NCI-H446 treated with DMSO at 0.1 percent for 48 hours (cell line): ENCODE measurements at regions not wholly inside any gene's neighbourhood (a gene's known extent, or its start where the extent isn't known, plus 50 kb on each side); places are given as distances from the start of the nearest gene placed in this dataset.
"Not testable (repeated sequence)": the region's sequence is repeated elsewhere in the genome, so short reads cannot be mapped to it uniquely, and the experiment has no call there.

Experiments
- DNase-seq: peaks from one replicate; lab custom pipeline; 2025; lab: John Stamatoyannopoulos, UW

DNA sequence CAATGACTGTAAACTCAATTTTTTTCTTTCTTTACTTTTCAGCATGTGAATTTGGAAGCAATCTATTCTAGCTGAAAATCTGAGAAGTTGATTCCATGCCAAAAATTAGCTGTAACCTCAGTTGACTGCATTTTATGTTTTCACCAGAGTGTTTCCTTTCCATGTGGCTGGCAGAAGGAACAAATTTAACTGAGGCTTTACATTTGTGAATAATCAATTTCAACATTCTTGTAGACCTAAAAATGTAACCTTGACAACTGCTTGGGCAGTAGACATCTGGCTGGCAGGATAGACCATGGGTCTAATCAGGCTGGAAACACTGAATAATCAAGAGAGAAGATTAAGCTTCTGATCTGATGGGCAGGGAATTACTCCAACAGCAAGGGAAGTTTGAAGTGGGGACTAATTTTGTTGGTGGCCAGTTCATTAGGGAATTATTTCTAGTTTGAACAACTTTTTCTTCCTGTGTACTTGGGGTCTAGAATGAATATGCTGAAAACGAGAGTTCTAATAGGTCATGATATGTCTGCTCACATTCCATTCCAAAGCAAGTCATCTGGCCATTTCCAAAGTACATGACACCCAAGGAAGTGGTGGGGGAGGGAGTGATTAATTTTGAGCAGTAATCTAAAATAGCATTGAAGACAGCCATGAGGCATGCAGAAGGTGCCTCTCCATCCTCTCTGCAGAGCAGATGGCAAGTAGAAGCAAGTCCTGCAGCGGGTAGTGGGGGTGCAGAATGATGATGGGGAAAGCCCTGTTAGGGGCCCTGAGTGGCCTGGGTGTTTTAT is 68.2 kb downstream of the ATP23 start:
- peak; percentile 20 for DNase-seq

DNA sequence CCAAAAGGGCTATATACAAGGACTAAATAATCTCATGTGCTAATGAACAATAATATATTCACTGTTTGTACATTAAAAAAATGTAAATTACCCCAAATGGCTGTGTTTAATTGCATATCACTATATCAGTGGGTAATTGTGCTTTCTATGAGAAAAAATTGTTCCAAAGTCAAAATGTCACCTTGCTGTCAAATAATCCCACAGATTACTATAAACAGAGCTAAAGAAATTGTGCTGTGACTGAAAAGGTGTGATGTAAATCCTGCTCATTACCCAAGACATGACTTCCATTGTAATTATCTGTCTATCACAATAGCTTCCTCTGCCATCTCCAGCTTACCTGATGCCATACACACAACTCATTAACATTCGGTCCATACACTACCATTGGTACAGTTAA is 70.3 kb downstream of the ATP23 start:
- DNase-seq = no peak

DNA sequence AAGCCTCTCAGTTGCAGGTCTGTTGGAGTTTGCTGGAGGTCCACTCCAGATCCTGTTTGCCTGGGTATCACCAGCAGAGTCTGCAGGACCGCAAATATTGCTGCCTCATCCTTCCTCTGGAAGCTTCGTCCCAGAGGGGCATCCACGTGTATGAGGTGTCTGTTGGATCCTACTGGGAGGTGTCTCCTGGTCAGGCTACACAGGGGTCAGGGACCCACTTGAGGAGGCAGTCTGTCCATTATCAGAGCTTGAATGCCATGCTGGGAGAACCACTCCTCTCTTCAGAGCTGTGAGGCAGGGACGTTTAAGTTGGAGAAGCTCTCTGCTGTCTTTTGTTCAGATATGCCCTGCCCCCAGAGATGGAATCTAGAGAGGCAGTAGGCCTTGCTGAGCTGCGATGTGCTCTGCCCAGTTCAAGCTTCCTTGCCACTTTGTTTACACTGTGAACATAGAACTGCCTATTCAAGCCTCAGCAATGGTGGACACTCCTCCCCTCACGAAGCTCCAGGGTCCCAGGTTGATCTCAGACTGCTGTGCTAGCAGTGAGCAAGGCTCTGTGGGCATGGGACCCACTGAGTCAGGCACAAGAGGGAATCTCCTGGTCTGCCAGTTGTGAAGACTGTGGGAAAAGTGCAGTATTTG is 81.1 kb downstream of the ATP23 start:
- DNase-seq = not testable (repeated sequence)

DNA sequence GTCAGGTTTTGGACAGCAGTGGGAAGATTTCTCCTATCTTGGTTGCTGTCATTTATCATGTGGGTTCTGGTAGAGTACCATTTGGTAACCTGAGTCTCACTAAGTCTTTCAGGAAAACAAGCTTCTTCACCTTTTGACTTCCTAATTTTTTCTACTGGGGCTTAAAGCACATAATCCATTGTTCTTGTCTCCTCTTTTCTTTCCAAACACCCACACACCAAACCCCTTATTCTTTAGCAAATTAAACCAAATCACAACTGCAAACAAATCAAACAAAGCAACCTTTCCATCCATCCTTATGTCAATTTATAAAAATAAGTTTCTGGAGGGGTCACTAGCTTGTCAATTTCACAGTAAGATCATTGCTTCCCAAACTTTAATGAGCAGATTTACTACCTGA is 84.1 kb downstream of the ATP23 start:
- no peak for DNase-seq

DNA sequence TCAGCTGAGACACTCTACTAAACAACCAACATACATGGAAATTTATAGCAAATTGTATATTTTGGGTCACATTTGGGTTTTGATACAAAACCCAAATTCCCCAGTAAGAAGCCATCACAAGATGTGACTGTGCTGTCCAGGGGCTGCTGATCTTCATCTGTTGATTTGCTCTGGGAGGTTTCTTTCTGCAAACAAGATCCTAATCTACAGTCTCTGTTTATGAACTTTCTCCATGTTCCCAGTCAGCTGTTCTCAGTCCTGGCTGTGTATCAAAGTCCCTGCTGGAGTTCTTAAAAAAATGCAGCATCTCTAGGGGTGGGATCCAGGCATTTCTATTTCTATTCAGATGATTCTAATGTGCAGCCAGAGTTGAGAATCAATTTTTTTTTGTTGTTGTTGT is 85.1 kb downstream of the ATP23 start:
- DNase-seq = no peak

DNA sequence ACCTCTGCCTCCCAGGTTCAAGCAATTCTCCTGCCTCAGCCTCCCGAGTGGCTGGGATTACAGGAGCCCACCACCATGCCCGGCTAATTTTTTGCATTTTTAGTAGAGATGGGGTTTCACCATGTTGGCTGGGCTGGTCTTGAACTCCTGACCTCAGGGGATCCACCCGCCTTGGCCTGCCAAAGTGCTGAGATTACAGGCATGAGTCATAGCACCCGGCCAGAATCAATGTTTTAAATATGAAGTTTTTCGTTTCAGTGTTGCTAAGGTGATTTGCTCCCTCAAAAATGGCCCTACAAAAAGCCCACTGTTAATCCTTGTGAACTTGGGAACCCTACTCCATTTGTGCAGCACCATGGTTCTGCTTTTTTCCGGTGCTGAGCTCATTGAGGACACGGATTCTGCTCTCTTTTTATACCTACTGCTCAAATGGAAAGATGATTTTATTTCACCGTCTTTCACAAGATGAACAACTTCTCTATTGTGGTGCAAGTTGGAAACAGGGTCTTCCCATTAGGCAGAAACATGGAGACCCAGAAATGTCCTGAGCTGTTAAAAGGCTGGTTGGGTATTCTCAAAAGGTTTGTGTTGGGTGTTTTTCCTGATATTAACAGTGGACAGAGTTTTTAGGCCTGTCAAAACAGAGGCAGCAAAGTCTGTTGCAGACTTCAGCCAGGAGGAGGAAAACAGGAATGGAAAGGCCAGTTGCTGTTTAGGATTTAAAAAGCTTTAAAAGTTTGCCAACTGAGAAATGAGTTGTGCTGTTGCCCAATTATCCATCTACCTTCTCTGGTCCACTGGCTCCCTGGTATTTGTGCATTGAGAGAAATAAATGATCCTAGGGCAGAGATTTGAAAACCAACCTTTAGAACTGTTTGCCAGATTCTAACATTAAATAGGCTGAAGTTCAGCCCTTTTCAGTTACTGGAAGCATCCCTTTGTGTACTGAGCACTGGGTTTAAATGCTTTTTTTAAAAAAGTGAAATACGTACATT is 85.8 kb downstream of the ATP23 start:
- peak; percentile 71 for DNase-seq

DNA sequence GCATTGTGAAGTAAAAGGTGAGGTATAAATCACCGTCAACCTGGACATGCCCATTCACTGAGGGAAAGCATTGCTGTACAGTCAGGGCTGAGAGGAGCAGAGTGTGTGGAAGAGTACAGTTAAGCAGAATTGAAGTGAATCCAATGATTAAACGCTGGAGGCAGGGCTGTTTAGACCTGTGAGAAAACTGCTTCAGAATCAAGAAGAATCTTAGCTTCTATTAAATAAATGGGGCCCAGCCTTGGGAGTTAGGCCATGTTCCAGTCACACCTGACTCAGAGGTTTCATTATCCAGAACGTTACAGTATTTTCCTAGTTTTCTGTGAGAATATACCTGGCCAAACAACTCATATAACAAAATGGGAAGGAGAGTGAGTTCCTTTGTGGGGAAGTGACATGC is 86.9 kb downstream of the ATP23 start:
- DNase-seq = no peak

DNA sequence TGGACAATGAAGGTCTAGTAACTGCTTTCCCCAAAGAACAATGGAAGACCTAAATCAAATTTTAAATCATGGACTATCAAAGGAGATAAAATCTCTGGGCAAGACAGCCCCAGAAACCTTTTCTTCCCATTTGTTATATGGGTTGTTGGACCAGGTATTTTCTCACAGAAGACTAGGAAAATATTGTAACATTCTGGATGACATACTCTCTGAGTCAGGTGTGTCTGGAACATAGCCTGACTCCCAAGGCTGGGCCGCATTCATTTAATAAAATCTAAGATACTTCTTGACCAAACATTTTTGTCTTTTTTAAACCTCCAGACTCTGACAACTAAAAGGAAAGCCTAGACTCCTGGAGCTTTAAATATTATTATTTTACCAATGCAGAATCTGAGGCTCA is 87.9 kb downstream of the ATP23 start:
- no peak for DNase-seq

DNA sequence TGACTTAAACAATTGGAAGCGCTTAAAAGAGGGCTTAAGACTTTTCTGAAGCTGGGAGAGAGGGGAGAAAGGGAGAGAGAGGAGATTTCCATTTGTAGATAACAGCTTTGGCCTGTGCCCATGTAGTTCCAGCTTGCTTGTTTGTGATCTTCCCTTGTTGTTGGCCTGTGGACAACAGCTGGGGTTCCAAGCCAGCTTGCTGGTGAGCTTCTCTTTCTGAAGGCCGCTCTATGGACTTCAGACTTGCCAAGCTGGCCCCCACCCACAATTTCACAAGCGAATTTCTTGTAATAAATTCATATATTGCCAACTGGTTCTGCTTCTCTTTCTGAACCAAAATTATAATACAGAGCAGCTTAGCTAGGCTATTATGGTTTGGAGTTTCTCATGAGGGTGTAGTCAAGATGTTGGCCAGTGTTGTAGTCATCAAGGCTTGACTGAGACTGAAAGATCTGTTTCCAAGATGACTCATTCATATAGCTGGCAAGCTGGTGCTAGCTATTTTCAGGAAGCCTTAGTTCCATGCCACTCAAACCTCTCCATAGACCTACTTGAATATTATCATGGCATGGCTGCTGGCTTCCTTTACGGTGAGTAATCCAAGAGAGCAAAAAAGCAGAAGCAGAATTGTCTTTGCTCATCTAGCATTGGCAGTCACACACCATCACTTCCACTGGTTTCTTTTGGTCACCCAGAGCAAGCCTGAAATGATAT is 89.4 kb downstream of the ATP23 start:
- DNase-seq = peak; percentile 99

DNA sequence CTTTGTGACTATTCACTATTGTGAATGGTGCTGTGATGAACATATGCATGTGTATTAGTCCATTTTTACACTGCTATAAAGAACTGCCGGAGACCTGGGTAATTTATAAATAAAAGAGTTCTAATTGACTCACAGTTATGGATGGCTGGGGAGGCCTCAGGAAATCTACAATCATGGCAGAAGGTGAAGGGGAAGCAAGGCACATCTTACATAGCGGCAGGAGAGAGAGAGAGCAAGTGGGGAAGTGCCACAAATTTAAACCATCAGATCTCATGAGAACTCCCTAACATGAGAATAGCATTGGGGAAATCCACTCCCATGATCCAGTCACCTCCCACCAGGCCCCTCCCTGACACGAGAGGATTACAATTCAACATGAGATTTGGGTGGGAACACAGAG is 90.8 kb downstream of the ATP23 start:
- DNase-seq = no peak

DNA sequence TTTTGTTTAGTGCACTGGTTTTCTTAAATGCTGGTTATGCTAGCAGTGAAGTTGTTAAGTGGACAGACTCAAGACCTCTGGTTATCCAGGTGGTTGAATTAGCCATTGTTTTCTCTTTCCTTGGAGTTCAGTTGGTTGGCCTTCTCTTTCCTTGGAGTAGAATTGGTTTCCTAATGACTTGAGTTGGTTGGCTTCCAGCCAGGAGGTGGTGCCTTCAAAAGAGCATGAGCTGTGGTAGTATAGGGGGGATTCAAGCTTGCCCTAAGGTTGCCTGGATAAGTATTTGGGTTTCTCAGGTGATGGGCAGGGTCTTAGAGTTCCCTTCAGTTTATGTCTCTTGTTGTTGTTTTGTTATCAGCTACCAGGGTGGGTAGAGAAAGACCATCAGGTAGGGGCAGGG is 92.5 kb downstream of the ATP23 start:
- DNase-seq = no peak

DNA sequence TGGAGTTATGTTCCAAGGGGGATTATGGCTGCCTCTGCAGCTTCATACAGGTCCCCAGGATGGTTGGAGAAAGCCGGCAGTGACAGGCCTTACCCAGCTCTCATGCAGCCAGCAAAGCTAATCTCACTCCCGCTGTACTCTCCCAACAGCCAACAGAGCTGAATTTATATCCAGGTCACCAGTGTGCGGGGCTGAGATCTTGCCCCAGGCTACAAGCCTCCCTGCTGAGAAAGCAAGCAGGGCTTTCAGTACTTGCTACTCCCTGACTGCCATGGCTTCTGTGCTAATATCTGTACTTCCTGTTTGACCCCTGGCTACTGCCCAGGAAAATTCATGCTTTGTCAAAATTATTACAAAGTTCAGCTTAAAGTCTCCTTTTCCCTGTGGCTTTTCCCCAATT is 92.9 kb downstream of the ATP23 start:
- DNase-seq = no peak

DNA sequence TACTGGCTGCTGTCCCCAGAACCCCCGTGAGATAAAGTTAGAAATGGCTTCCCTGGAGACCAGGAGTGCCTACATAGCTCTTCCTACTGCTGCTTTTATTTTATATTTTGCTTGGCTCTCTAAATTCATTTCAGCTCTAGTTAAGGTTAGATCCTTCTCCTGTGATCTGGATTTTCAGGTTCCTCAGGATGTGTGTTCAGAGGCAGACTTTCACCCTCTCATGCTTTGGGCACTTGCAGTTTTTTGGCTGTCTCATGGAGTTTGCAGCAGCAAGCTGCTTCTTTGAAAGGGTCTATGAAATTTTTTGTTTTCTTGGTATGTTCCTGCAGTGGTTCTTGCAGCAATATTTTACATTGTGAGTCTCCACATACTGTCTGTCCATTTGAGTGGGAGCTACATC is 93.3 kb downstream of the ATP23 start:
- no peak for DNase-seq

DNA sequence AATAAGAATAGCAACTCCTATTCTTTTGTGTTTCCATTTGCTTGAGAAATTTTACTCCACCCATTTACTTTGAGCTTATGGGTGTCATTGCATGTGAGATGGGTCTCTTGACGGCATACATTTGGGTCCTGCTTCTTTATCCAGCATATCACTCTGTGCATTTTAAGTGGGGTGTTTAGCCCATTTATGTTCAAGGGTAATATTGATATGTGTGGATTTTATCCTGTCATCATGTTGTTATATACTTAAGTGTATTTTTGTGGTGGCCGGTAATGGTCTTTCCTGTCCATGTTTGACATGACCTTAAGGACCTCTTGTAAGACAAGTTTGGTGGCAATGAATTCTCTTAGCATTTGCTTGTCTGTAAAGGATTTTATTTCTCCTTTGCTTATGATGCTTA is 100.1 kb downstream of the ATP23 start:
- no peak for DNase-seq

DNA sequence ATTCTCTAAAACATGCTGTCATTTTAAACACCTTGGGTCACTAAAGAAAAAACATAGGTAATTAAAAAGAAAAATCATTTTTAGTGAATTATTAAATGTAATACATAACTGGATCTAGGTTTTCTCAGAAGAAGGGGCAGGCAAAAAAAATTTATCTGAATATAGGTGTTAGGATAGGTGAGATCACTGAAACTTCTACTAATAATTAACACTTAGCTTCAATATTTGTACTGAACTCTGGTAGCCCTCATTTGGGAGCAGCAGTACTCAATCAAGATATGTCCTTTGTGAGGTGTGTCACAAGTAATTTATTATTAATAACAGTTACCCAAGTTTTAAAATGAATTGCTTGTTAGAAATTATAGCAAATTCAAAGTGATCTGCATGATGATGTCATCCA is 103.6 kb downstream of the ATP23 start:
- no peak for DNase-seq

DNA sequence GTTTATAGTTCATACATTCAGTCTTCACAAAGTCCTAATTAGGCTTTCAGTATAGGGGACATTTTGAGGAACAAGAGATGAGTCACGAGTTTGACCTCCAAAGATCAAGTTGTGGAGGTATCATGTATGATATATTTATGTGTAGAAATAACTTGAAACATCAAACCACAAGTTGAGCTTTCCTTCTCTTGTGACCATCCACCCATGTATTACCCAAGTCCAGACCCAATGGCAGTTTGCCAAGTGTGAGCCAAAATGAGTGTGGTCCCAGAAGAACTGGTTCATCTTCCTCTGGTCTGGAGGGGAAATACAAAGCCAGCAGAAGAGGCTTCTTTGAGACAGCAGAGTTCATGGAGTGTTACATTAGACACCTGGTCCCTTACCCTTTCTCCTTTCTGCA is 104.9 kb downstream of the ATP23 start:
- no peak for DNase-seq

DNA sequence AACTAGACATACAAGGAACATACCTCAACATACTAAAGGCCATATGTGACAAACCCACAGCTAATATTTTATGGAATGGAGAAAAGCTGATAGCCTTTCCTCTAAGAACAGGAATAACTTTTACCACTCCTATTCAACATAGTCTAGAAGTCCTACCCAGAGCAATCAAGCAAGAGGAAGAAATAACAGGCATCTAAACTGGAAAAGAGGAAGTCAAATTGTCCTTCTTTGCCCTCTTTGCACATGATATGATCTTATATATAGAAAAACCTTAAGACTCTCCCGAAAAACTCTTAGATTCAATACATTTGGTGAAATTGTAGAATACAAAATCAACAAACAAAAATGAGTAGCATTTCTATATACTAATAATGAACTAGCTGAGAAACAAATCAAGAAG is 110.0 kb downstream of the ATP23 start:
- DNase-seq = no peak

DNA sequence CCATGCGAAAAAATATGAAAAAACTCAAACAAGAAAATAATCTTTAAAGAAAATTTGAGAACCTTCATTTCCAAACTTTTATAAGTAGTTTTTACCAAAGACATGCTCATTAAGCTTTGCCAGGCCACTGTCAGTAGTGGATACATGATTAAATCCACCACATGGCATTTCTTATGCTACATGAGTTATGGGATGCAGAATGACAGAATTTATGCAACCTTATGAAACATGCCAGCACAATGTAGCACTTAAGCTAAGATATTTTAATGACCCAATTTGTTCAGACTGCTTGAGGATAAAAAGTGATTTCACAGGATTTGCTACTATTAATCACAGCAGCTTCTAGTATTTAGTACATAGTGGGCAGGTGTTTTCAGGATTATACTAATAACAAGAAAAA is 123.3 kb downstream of the ATP23 start:
- DNase-seq = no peak

DNA sequence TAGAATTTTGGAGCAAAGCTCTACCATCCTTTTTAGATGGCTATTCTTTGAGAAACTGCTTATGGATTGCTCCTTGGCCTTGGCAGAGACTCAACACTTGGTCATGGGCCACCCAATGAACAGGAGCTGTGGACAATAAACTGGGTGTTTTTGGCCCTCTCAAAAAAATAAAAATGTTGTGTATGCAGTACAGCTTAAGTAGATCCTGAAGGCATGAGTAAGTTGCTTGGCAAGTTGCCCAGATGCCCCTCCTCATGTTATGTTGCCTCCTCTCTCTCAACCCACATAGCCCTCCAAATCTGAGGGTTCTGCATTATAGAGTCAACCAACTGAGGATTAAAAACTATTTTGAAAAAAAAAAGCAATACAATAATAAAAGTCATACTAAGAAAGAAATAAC is 124.9 kb downstream of the ATP23 start:
- peak; percentile 52 for DNase-seq

DNA sequence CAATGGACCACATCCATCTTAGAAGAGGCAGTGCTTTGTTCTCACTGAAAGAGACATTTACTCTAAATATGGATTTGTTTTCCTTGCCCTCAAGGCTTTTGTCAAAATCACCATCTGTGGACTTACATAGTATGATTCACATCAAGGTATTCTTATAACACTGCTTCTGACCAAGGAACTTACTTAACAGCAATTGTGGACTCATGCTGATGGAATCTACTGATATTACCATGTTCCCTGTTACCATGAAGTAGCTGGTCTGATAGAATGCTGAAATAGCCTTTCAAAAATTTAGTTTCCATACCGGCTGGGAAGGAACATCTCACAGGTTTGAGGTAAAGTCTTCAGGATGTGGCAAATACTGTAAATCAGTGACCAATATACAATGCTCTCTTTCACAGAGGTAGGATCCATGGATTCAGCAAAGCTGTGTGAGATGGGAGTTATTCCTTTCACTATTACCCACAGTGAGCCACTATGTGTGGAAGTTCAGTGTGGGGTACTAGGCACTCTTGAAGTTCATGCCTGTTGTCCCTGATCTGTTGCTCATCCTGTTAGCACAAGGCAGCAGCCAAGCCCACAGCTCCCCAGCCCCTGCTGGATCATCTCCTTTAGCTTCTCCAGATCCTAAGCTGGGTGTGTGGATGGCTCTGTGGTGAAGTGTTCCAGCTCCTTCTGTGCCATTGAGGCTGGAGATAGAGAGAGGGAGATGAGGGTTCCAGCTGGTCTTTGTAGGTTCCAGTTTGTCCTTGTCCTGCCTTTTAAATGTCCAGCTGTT is 126.4 kb downstream of the ATP23 start:
- no peak for DNase-seq

DNA sequence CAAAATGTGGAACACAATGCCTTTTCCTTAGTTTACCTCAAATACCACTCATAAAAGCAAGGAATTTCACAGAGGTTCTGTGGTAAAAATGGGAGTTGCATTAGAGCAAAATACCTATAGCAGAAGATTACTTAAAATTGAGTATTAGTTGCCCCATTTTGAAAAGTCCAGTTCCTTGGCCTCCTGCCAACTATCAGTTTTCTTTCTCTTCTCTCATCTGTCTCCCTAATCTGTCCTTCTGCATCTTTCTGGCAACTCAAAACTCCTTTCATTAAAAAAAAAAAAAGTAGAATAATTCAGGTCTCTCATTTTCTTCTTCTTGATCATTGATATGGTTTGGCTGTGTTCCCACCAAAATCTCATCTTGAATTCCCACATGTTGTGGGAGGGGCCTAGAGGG is 127.3 kb downstream of the ATP23 start:
- DNase-seq = no peak
